Caco-2 (cell line): ENCODE measurements at regions not wholly inside any gene's neighbourhood (a gene's known extent, or its start where the extent isn't known, plus 50 kb on each side); places are given as distances from the start of the nearest gene placed in this dataset.

Source experiments
- BruUV-seq: library from RNA; stranded (reverse); fragments of 400-500 nt; replicated peaks from 2 replicates; lab custom pipeline; 2021; lab: Mats Ljungman, UMichigan
- CTCF ChIA-PET: fragments of 300-600 bp; sonication (Branson Sonifier 250); formaldehyde crosslinking; loops from one replicate; lab custom pipeline; 2022; ENCODE audit warnings: antibody characterized with exemption; lab: Charles Lee
- POLR2A ChIA-PET: fragments of 300-600 bp; sonication (Branson Sonifier 250); formaldehyde crosslinking; loops from one replicate; lab custom pipeline; 2022; ENCODE audit warnings: antibody characterized with exemption; lab: Charles Lee
- DNase-seq, 2 experiments: peaks; one replicate each; pipeline versions ENCODE4 v3.0.0 to v3.0.0-alpha.2; 2020 to 2022
- H3K27me3 ChIP-seq: replicated peaks from 2 replicates; pipeline ENCODE4 v1.6.0; 2011; ENCODE audit warnings: low read length; ENCODE audit not compliant: control insufficient read depth, insufficient read depth
- H3K36me3 ChIP-seq: 2 replicates; pipeline ENCODE4 v1.5.1; 2011; ENCODE audit warnings: low read length; ENCODE audit not compliant: control insufficient read depth, insufficient read depth
- H3K4me1 ChIP-seq: fragments of 250-450 bp; sonication (Bioruptor Pico); 2 replicates; pipeline ENCODE4 v1.5.1; 2020; ENCODE audit warnings: mild to moderate bottlenecking
- H3K4me3 ChIP-seq: 2 replicates; pipeline ENCODE4 v1.5.1; 2011; ENCODE audit warnings: low read depth, mild to moderate bottlenecking, control low read depth, low read length
- H3K9me3 ChIP-seq: fragments of 250-450 bp; sonication (Bioruptor Pico); 2 replicates; pipeline ENCODE4 v1.5.1; 2020; ENCODE audit warnings: mild to moderate bottlenecking, moderate library complexity
- H3K27ac Mint-ChIP-seq: one replicate; pipeline ENCODE4 v1.8.0; 2022; ENCODE audit warnings: mixed read lengths; ENCODE audit not compliant: unreplicated experiment
- H3K27me3 Mint-ChIP-seq: one replicate; pipeline ENCODE4 v1.8.0; 2022; ENCODE audit warnings: mixed read lengths; ENCODE audit not compliant: insufficient read depth, unreplicated experiment
- H3K36me3 Mint-ChIP-seq: one replicate; pipeline ENCODE4 v1.8.0; 2022; ENCODE audit warnings: mild to moderate bottlenecking, mixed read lengths; ENCODE audit not compliant: insufficient read depth, unreplicated experiment
- H3K4me1 Mint-ChIP-seq: one replicate; pipeline ENCODE4 v1.8.0; 2022; ENCODE audit warnings: low read depth, mixed read lengths; ENCODE audit not compliant: unreplicated experiment
- H3K4me3 Mint-ChIP-seq: one replicate; pipeline ENCODE4 v1.8.0; 2022; ENCODE audit warnings: mild to moderate bottlenecking, moderate library complexity, mixed read lengths; ENCODE audit not compliant: unreplicated experiment
- H3K9me3 Mint-ChIP-seq: one replicate; pipeline ENCODE4 v1.8.0; 2022; ENCODE audit warnings: mixed read lengths; ENCODE audit not compliant: unreplicated experiment
- CTCF ChIP-seq, 2 experiments: fragments of 200-600 bp in 1 of 2; IDR thresholded peaks; 1 replicate in 1 of 2; 2 replicates in 1 of 2; pipeline versions ENCODE4 v1.5.1 to v1.8.0; 2011 to 2022; ENCODE audit warnings: antibody characterized with exemption in 1 of 2, control low read depth in 1 of 2, inconsistent platforms in 1 of 2, low read depth in 1 of 2, low read length in 1 of 2, mild to moderate bottlenecking in 1 of 2, moderate library complexity in 1 of 2; ENCODE audit not compliant: insufficient read depth in 1 of 2, severe bottlenecking in 1 of 2, unreplicated experiment in 1 of 2
- intact Hi-C: fragments of 100-400 bp; cut with micrococcal nuclease; formaldehyde crosslinking; loops from one replicate; pipeline ENCODE4 v1.10.0; 2022; ENCODE audit not compliant: unreplicated experiment

GRCh38 chr2:12928197-12928774 lies 211.6 kb downstream of the TRIB2 start:
- intact Hi-C loops = no loop called here
- H3K36me3 Mint-ChIP-seq = no peaks in the 10 kb centered on the region
- ChIA-PET POLR2A (interaction anchor here (0.6 kb wide), 1 partner anchor 745 kb away, joined by 9 read pairs; no protein-coding TSS in a partner anchor), CTCF (no interaction called here)
- Histone ChIP-seq H3K27me3 (no peaks in the 10 kb centered on the region), H3K9me3 (peaks cover 4% of the 10 kb centered on the region; the same call in 1 of the 2 replicates), H3K4me3 (no peak overlapping the region), H3K4me1 (no peaks in the 10 kb centered on the region; the same call in 1 of the 2 replicates), H3K36me3 (no peaks in the 10 kb centered on the region)
- no peak for TF ChIP-seq CTCF (IDR thresholded peaks at IDR 0.05; ENCODE audit: insufficient read depth in 1 of 2, low read depth in 1 of 2, low read length in 1 of 2, severe bottlenecking in 1 of 2, unreplicated experiment in 1 of 2)
- BruUV-seq = no TSS peak
- H3K27me3 Mint-ChIP-seq = no peaks in the 10 kb centered on the region
- H3K27ac Mint-ChIP-seq = no peak overlapping the region
- no peak overlapping the region for H3K4me3 Mint-ChIP-seq
- DNase-seq = no peak
- H3K4me1 Mint-ChIP-seq = no peaks in the 10 kb centered on the region
- no peaks in the 10 kb centered on the region for H3K9me3 Mint-ChIP-seq

- H3K36me3 Mint-ChIP-seq = no peaks in the 10 kb centered on the region
- DNase-seq = no peak
- Histone ChIP-seq H3K4me1 (no peaks in the 10 kb centered on the region; the same call in 1 of the 2 replicates), H3K9me3 (peaks cover 4% of the 10 kb centered on the region; the same call in 1 of the 2 replicates), H3K4me3 (no peak overlapping the region), H3K27me3 (no peaks in the 10 kb centered on the region), H3K36me3 (no peaks in the 10 kb centered on the region)
- POLR2A ChIA-PET = interaction anchor here (0.6 kb wide), 1 partner anchor 744 kb away, joined by 9 read pairs; no protein-coding TSS in a partner anchor
- TF ChIP-seq CTCF (IDR thresholded peaks at IDR 0.05; ENCODE audit: insufficient read depth in 1 of 2, low read depth in 1 of 2, low read length in 1 of 2, severe bottlenecking in 1 of 2, unreplicated experiment in 1 of 2) = no peak
- BruUV-seq = no TSS peak
- peaks cover under 1% of the 10 kb centered on the region for H3K27me3 Mint-ChIP-seq
- H3K4me3 Mint-ChIP-seq = no peak overlapping the region
- H3K4me1 Mint-ChIP-seq = no peaks in the 10 kb centered on the region
- H3K9me3 Mint-ChIP-seq = no peaks in the 10 kb centered on the region
- H3K27ac Mint-ChIP-seq = no peak overlapping the region
- CTCF ChIA-PET = no interaction called here
- intact Hi-C loops = no loop called here
Measured at GRCh38 chr2:12928775-12929401, 212.2 kb downstream of the TRIB2 start.

DNA sequence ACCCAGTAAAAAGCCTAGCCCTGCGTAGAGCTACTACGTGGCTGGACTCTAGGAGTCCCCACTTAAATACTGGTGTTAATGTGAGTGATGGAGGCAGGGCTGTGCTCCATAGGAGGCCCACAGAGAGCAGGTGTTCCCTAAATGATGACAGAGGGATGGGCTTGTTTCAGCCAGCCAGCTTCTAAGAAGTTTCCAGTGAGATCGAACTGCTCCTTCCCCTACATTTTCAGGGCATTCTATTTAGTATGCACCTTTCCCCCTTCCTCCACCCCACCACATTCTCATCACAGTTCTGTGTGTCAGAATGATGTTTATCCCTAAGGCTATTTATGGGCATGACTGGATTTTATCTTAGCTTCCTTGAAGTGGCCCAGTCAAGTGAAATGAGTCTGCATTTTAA lies 213.0 kb downstream of the TRIB2 start:
- Histone ChIP-seq H3K36me3 (no peaks in the 10 kb centered on the region), H3K9me3 (peaks cover 4% of the 10 kb centered on the region; the same call in 1 of the 2 replicates), H3K4me3 (no peak overlapping the region), H3K4me1 (no peaks in the 10 kb centered on the region; the same call in 1 of the 2 replicates), H3K27me3 (no peaks in the 10 kb centered on the region)
- intact Hi-C loops = loop anchor here (2.0 to 10.0 kb wide), 4 partner anchors 77 to 1101 kb away; partner anchors contain the start of gene TRIB2
- Mint-ChIP-seq H3K4me1 (no peaks in the 10 kb centered on the region), H3K27me3 (peaks cover 3% of the 10 kb centered on the region), H3K4me3 (no peak overlapping the region), H3K9me3 (no peaks in the 10 kb centered on the region), H3K27ac (no peak overlapping the region), H3K36me3 (no peaks in the 10 kb centered on the region)
- ChIA-PET CTCF (no interaction called here), POLR2A (no interaction called here)
- DNase-seq = no peak
- no TSS peak for BruUV-seq
- TF ChIP-seq CTCF (IDR thresholded peaks at IDR 0.05; ENCODE audit: insufficient read depth in 1 of 2, low read depth in 1 of 2, low read length in 1 of 2, severe bottlenecking in 1 of 2, unreplicated experiment in 1 of 2) = no peak
